Cardiac muscle cell (in vitro differentiated cells and primary cell): ENCODE measurements at regions not wholly inside any gene's neighbourhood (a gene's known extent, or its start where the extent isn't known, plus 50 kb on each side); places are given as distances from the start of the nearest gene placed in this dataset.

ENCODE experiments used
- DNase-seq, 2 donors: peaks; one replicate each; pipeline versions ENCODE4 v3.0.0 to v3.0.0-alpha.2; 2010 to 2017; ENCODE audit warnings: low read depth in 1 of 2, low spot score in 1 of 2
- H3K27ac ChIP-seq: fragments of 200-600 bp; sonication (generic); 2 replicates; pipeline ENCODE4 v1.5.1; 2016
- H3K27me3 ChIP-seq: fragments of 200-600 bp; sonication (generic); 2 replicates; pipeline ENCODE4 v1.6.0; 2016; ENCODE audit warnings: control low read depth
- H3K36me3 ChIP-seq: fragments of 200-600 bp; sonication (generic); 2 replicates; pipeline ENCODE4 v1.5.1; 2016; ENCODE audit warnings: control low read depth
- H3K4me1 ChIP-seq: fragments of 200-600 bp; sonication (generic); 2 replicates; pipeline ENCODE4 v1.8.1; 2017; ENCODE audit warnings: low read depth, mild to moderate bottlenecking, mixed run types
- H3K4me3 ChIP-seq: fragments of 200-600 bp; sonication (generic); 2 replicates; pipeline ENCODE4 v1.5.1; 2016; ENCODE audit warnings: mild to moderate bottlenecking
- H3K9me3 ChIP-seq: fragments of 200-600 bp; sonication (generic); 2 replicates; pipeline ENCODE4 v1.5.1; 2017; ENCODE audit warnings: low read depth, mild to moderate bottlenecking, control low read depth
- CTCF ChIP-seq: IDR thresholded peaks from 2 replicates; pipeline ENCODE4 v1.5.1; 2012; ENCODE audit warnings: low read depth, mild to moderate bottlenecking, low read length

- Histone ChIP-seq H3K4me1 (no peaks in the 10 kb centered on the region), H3K27me3 (no peaks in the 10 kb centered on the region), H3K4me3 (no peak overlapping the region), H3K36me3 (no peaks in the 10 kb centered on the region), H3K9me3 (no peaks in the 10 kb centered on the region), H3K27ac (no peak overlapping the region)
- DNase-seq, result no peak
- TF ChIP-seq CTCF, result no peak
These were observed 282.8 kb upstream of the ALCAM start for GRCh38 chr3:105083945-105084344.

GRCh38 chr3:105085506-105085905, 281.2 kb upstream of the ALCAM start:
- no peaks in the 10 kb centered on the region for H3K36me3 ChIP-seq
- TF ChIP-seq CTCF, result no peak
- H3K4me3 ChIP-seq, result no peak overlapping the region
- H3K9me3 ChIP-seq, result no peaks in the 10 kb centered on the region
- no peaks in the 10 kb centered on the region for H3K27me3 ChIP-seq
- no peaks in the 10 kb centered on the region for H3K4me1 ChIP-seq
- H3K27ac ChIP-seq, result no peak overlapping the region
- no peak for DNase-seq

- H3K9me3 ChIP-seq, result no peaks in the 10 kb centered on the region
- no peaks in the 10 kb centered on the region for H3K36me3 ChIP-seq
- TF ChIP-seq CTCF, result no peak
- no peaks in the 10 kb centered on the region for H3K4me1 ChIP-seq
- H3K27ac ChIP-seq, result no peak overlapping the region
- no peaks in the 10 kb centered on the region for H3K27me3 ChIP-seq
- no peak overlapping the region for H3K4me3 ChIP-seq
- no peak for DNase-seq
These were observed 273.1 kb upstream of the ALCAM start for GRCh38 chr3:105093371-105094252.

- H3K27ac ChIP-seq, result no peak overlapping the region
- no peak for DNase-seq
- H3K4me1 ChIP-seq, result no peaks in the 10 kb centered on the region
- no peak overlapping the region for H3K4me3 ChIP-seq
- no peak for TF ChIP-seq CTCF
- H3K36me3 ChIP-seq, result no peaks in the 10 kb centered on the region
- no peaks in the 10 kb centered on the region for H3K27me3 ChIP-seq
- H3K9me3 ChIP-seq, result no peaks in the 10 kb centered on the region
These were observed 272.1 kb upstream of the ALCAM start for GRCh38 chr3:105094588-105094987.

- Histone ChIP-seq H3K27ac (no peak overlapping the region), H3K4me3 (no peak overlapping the region), H3K27me3 (no peaks in the 10 kb centered on the region), H3K4me1 (no peaks in the 10 kb centered on the region), H3K36me3 (no peaks in the 10 kb centered on the region), H3K9me3 (no peaks in the 10 kb centered on the region)
- DNase-seq, result no peak
- TF ChIP-seq CTCF, result no peak
These were observed 270.6 kb upstream of the ALCAM start for GRCh38 chr3:105096071-105096470.
